NB4 (cell line): ENCODE measurements at regions not wholly inside any gene's neighbourhood (a gene's known extent, or its start where the extent isn't known, plus 50 kb on each side); places are given as distances from the start of the nearest gene placed in this dataset.

Experiments used
- CTCF ChIP-seq: IDR thresholded peaks from one replicate; pipeline ENCODE4 v1.5.1; 2012; ENCODE audit warnings: low read depth, low read length
- MAX ChIP-seq: IDR thresholded peaks from 2 replicates; pipeline ENCODE4 v1.6.1; 2011; ENCODE audit warnings: low read depth, low read length
- MYC ChIP-seq: IDR thresholded peaks from 2 replicates; pipeline ENCODE4 v1.6.1; 2011; ENCODE audit warnings: low read depth, low read length
- POLR2A ChIP-seq: IDR thresholded peaks from 2 replicates; pipeline ENCODE4 v1.6.1; 2011; ENCODE audit warnings: mild to moderate bottlenecking; ENCODE audit not compliant: insufficient read length; ENCODE audit errors: extremely low read depth

GRCh38 chr17:34110315-34110714 is 144.8 kb upstream of the CCL2 start:
- TF ChIP-seq CTCF (no peak), POLR2A (no peak), MAX (no peak), MYC (no peak)
